Occipital lobe (tissue), 1 donor: ENCODE measurements at regions not wholly inside any gene's neighbourhood (a gene's known extent, or its start where the extent isn't known, plus 50 kb on each side); places are given as distances from the start of the nearest gene placed in this dataset.
"Not testable (repeated sequence)": the region's sequence is repeated elsewhere in the genome, so short reads cannot be mapped to it uniquely, and the experiment has no call there.

Source experiments
- DNase-seq: peaks from one replicate; lab custom pipeline; 2025; lab: John Stamatoyannopoulos, UW

- no peak for DNase-seq
Observed at GRCh38 chr9:75664597-75664996, 225.9 kb upstream of the PCSK5 start.

- no peak for DNase-seq
Observed at GRCh38 chr9:75666856-75667554, 223.5 kb upstream of the PCSK5 start.

- no peak for DNase-seq
Observed at GRCh38 chr9:75669721-75670120, 220.8 kb upstream of the PCSK5 start.

- DNase-seq, result no peak
Observed at GRCh38 chr9:75671354-75671753, 219.1 kb upstream of the PCSK5 start.

- DNase-seq, result no peak
Observed at GRCh38 chr9:75672478-75672877, 218.0 kb upstream of the PCSK5 start.

GRCh38 chr9:75683591-75683990 is 206.9 kb upstream of the PCSK5 start:
- DNase-seq, result no peak

GRCh38 chr9:75685062-75685461 is 205.4 kb upstream of the PCSK5 start:
- no peak for DNase-seq

- no peak for DNase-seq
Observed at GRCh38 chr9:75687359-75687953, 203.0 kb upstream of the PCSK5 start.

- not testable (repeated sequence) for DNase-seq
Observed at GRCh38 chr9:75690551-75690950, 199.9 kb upstream of the PCSK5 start.

- no peak for DNase-seq
Observed at GRCh38 chr9:75691408-75691807, 199.1 kb upstream of the PCSK5 start.

GRCh38 chr9:75692309-75692708 is 198.2 kb upstream of the PCSK5 start:
- DNase-seq, result no peak

GRCh38 chr9:75695921-75696320 is 194.6 kb upstream of the PCSK5 start:
- no peak for DNase-seq

- no peak for DNase-seq
Observed at GRCh38 chr9:75699017-75699416, 191.5 kb upstream of the PCSK5 start.

GRCh38 chr9:75699625-75700251 is 190.7 kb upstream of the PCSK5 start:
- no peak for DNase-seq

GRCh38 chr9:75700252-75700640 is 190.2 kb upstream of the PCSK5 start:
- DNase-seq, result no peak

- DNase-seq, result no peak
Observed at GRCh38 chr9:75707191-75707590, 183.3 kb upstream of the PCSK5 start.

- no peak for DNase-seq
Observed at GRCh38 chr9:75709698-75710097, 180.8 kb upstream of the PCSK5 start.

- DNase-seq, result no peak
Observed at GRCh38 chr9:75712700-75713099, 177.8 kb upstream of the PCSK5 start.

- DNase-seq, result no peak
Observed at GRCh38 chr9:75713335-75713734, 177.1 kb upstream of the PCSK5 start.

- no peak for DNase-seq
Observed at GRCh38 chr9:75715360-75715759, 175.1 kb upstream of the PCSK5 start.

GRCh38 chr9:75718677-75719076 is 171.8 kb upstream of the PCSK5 start:
- no peak for DNase-seq

GRCh38 chr9:75728391-75728790 is 162.1 kb upstream of the PCSK5 start:
- DNase-seq, result no peak

GRCh38 chr9:75734802-75735201 is 155.7 kb upstream of the PCSK5 start:
- no peak for DNase-seq
